HL-60 (cell line): ENCODE measurements at regions not wholly inside any gene's neighbourhood (a gene's known extent, or its start where the extent isn't known, plus 50 kb on each side); places are given as distances from the start of the nearest gene placed in this dataset.

Experiments
- CTCF ChIP-seq: IDR thresholded peaks from one replicate; pipeline ENCODE4 v1.5.1; 2011; ENCODE audit warnings: low read length, control low read depth, inconsistent platforms; ENCODE audit not compliant: insufficient read depth
- GABPA ChIP-seq: IDR thresholded peaks from 2 replicates; pipeline ENCODE4 v1.6.1; 2012; ENCODE audit warnings: low read depth
- SPI1 ChIP-seq: IDR thresholded peaks from 2 replicates; pipeline ENCODE4 v1.6.1; 2012; ENCODE audit warnings: low read depth, mild to moderate bottlenecking, borderline replicate concordance

- TF ChIP-seq CTCF (no peak), GABPA (no peak), SPI1 (no peak)
Observed at GRCh38 chr18:35835366-35835765, 137.1 kb upstream of the RMP24 start.
